Pancreas (tissue), 10 donors: ENCODE measurements at regions not wholly inside any gene's neighbourhood (a gene's known extent, or its start where the extent isn't known, plus 50 kb on each side); places are given as distances from the start of the nearest gene placed in this dataset.

Experiments
- ATAC-seq, 4 donors: fragments of 200-7000 bp; cut with Tn5 transposase; one replicate each; pipeline versions ENCODE4 v1.8.0 to v1.9.1; 2020; ENCODE audit warnings: mild to moderate bottlenecking in 4 of 4, moderate library complexity in 4 of 4
- DNase-seq, 6 donors: peaks; one replicate each; pipeline ENCODE4 v3.0.0-alpha.2; 2020
- FAIRE-seq: peaks from 2 replicates; lab custom pipeline; 2012; peaks lifted over from hg19 to GRCh38; lab: Jason Lieb, UNC
- H3K27ac ChIP-seq, 4 donors: fragments of 200-600 bp; sonication (generic); 1 replicate in 3 of 4; 2 replicates in 1 of 4; pipeline versions ENCODE4 v1.5.0 to v1.8.0; 2020
- H3K27me3 ChIP-seq, 4 donors: fragments of 200-600 bp; one replicate each; pipeline ENCODE4 v1.8.0; 2021
- H3K36me3 ChIP-seq, 3 donors: fragments of 200-600 bp; sonication (generic) in 1 of 3; one replicate each; pipeline versions ENCODE4 v1.5.0 to v1.8.0; 2020 to 2021
- H3K4me1 ChIP-seq, 3 donors: fragments of 200-600 bp; one replicate each; pipeline ENCODE4 v1.8.0; 2021
- H3K4me3 ChIP-seq, 4 donors: fragments of 200-600 bp; sonication (generic) in 2 of 4; one replicate each; pipeline versions ENCODE4 v1.5.0 to v1.8.0; 2020 to 2021
- H3K9me3 ChIP-seq, 4 donors: fragments of 200-600 bp; one replicate each; pipeline ENCODE4 v1.8.0; 2021
- WGBS, 2 donors: extraction: QIAGEN DNeasy Blood & Tissue Kit; methylation state at CpG; one replicate each; pipeline ENCODE4 v1.1.7; 2013; 5-methylcytosine and 5-hydroxymethylcytosine counted together
- intact Hi-C, 3 donors: fragments of 100-400 bp; cut with DNase I; formaldehyde crosslinking; loops; one replicate each; pipeline versions ENCODE4 v1.11.1 to v1.14.2; 2022
- TF ChIP-seq, protein P1 (sequence below), 4 donors: fragments of 200-600 bp; sonication (generic) in 3 of 4; IDR thresholded peaks; one replicate each; pipeline versions ENCODE4 v1.5.0 to v1.8.0; 2021; ENCODE audit warnings: antibody characterized with exemption in 4 of 4
- donor health status: healthy with polysubstance abuse.
- donor health status: DM: no; HTN: no; CAD: no; lungs with moderate emphysema.
- donor health status: DM: no; HTN: no; CAD: no.
- donor health status: control.
- donor health status: control.
- donor health status: Bipolar disorder and iron deficiency.
- donor health status: DM: yes; HTN: yes; CAD: no.
- donor health status: DM: no; HTN: no; CAD: no.
- donor health status: DM: no; HTN: no; CAD: no.
- donor health status: DM: yes; HTN: yes; CAD: no.

DNA sequence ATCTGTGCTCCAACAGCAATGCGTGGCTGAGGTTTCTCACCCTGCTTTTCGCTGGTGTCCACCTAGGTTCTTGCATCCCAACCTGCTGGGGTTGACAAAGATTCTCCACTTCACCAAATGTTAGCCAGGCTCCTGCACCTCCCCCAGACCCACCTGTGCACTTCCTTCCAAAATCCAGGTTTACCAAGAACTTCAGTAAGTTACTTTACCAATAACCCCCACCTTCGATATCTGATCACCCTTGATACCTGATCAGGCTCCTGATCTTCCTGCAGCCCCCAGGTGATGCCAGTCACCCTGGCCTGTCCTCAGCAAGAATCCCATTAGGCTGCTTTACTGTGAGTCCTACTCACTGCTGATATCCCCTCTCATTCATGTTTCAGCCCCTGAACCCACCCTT lies 1203.4 kb downstream of the TBC1D22A start:
- TF ChIP-seq, protein P1, sequence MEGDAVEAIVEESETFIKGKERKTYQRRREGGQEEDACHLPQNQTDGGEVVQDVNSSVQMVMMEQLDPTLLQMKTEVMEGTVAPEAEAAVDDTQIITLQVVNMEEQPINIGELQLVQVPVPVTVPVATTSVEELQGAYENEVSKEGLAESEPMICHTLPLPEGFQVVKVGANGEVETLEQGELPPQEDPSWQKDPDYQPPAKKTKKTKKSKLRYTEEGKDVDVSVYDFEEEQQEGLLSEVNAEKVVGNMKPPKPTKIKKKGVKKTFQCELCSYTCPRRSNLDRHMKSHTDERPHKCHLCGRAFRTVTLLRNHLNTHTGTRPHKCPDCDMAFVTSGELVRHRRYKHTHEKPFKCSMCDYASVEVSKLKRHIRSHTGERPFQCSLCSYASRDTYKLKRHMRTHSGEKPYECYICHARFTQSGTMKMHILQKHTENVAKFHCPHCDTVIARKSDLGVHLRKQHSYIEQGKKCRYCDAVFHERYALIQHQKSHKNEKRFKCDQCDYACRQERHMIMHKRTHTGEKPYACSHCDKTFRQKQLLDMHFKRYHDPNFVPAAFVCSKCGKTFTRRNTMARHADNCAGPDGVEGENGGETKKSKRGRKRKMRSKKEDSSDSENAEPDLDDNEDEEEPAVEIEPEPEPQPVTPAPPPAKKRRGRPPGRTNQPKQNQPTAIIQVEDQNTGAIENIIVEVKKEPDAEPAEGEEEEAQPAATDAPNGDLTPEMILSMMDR (IDR thresholded peaks at IDR 0.05) = no peak
- WGBS, 2 donors = 83 to 93% methylated on average over 3 of the region's 3 CpGs

DNA sequence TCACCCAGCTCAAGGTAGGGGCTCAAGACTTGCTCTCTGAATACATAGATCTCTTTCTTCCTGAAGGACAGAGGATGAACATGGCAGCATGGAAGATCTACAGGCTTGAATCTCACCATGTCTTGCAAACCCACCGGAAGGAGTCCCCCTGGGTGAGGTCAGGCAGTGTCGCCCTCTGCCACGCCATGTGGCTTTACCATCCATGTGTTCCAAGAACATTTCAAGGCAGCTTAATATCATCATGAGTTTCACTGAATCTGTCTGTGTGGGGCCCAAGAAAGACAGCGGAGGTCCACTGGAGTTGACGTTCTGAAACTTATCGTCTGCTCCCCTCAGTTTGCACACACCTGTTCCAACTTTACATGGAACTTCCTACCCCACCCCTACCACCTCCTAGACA lies 1202.6 kb downstream of the TBC1D22A start:
- no peak overlapping the region for H3K27ac ChIP-seq
- H3K4me1 ChIP-seq = no peaks in the 10 kb centered on the region
- no peak for DNase-seq
- no peak for ATAC-seq
- H3K36me3 ChIP-seq = no peaks in the 10 kb centered on the region
- peaks cover 0 to 3% (median 0%) of the 10 kb centered on the region in 4 donors for H3K27me3 ChIP-seq
- no peaks in the 10 kb centered on the region for H3K9me3 ChIP-seq
- H3K4me3 ChIP-seq = no peak overlapping the region
- intact Hi-C loops = no loop called here
- no peak for FAIRE-seq
- TF ChIP-seq, protein P1 (IDR thresholded peaks at IDR 0.05) = no peak
- 68 to 78% methylated on average over 6 of the region's 6 CpGs for WGBS, 2 donors

More for the DNA sequence above, 1203.4 kb downstream of the TBC1D22A start:
- peaks cover 0 to 3% (median 0%) of the 10 kb centered on the region in 4 donors for H3K27me3 ChIP-seq
- H3K27ac ChIP-seq = no peak overlapping the region
- no peaks in the 10 kb centered on the region for H3K9me3 ChIP-seq
- H3K4me3 ChIP-seq = no peak overlapping the region
- FAIRE-seq = no peak
- ATAC-seq = no peak
- H3K4me1 ChIP-seq = no peaks in the 10 kb centered on the region
- H3K36me3 ChIP-seq = no peaks in the 10 kb centered on the region
- intact Hi-C loops = no loop called here
- no peak for DNase-seq

DNA sequence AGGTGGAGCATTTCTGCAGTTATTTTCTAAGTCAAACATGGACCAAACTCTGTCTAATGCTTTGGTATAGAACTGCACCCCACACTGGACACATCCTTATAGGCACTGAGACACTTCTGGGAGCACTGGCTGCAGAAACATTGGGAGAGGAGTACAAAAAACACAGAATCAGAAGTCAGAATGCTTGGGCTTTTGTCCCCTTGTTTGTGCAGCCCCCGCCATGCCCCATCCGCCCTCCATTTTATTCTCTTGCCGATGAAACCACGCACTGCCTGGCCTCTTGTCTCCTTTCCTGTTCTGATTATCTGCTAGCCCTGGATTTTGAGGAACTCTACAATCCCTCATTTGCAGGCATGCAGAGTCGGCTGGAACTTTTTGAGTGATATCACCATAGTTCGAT lies 1201.2 kb downstream of the TBC1D22A start:
- Histone ChIP-seq H3K36me3 (no peaks in the 10 kb centered on the region), H3K27me3 (peaks cover 0 to 3% (median 0%) of the 10 kb centered on the region in 4 donors), H3K4me1 (no peaks in the 10 kb centered on the region), H3K4me3 (no peak overlapping the region), H3K9me3 (no peaks in the 10 kb centered on the region), H3K27ac (no peak overlapping the region)
- FAIRE-seq = no peak
- ATAC-seq = no peak
- intact Hi-C loops = no loop called here
- TF ChIP-seq, protein P1 (IDR thresholded peaks at IDR 0.05) = no peak
- WGBS, 2 donors = 61 to 67% methylated on average over 6 of the region's 6 CpGs
- DNase-seq = no peak

DNA sequence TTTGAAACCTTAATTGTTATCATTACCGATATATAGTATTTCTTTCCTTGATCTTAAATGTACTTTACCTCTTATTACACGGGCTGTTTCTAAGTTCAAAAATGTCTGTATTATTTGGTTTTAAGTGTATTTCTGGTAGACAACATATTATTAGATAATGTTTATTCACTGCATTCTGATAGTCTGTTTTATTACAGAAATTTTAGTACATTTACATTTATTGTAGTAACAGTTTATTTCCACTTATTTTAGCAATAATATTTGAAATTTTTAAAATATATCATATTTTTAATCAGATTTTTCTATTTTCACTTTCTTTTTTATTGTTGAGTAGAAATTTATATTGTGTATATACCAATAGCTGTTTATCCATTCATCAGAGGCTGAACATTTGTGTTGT lies 1195.2 kb downstream of the TBC1D22A start:
- no peaks in the 10 kb centered on the region for H3K36me3 ChIP-seq
- ATAC-seq (no peak), FAIRE-seq (no peak), DNase-seq (no peak)
- no peaks in the 10 kb centered on the region for H3K9me3 ChIP-seq
- H3K27ac ChIP-seq = no peak overlapping the region
- intact Hi-C loops = no loop called here
- WGBS, 2 donors = 64 to 85% methylated on average over 2 of the region's 2 CpGs
- TF ChIP-seq, protein P1 (IDR thresholded peaks at IDR 0.05) = no peak
- H3K27me3 ChIP-seq = peaks cover 0 to 6% (median 0%) of the 10 kb centered on the region in 4 donors
- no peak overlapping the region for H3K4me3 ChIP-seq
- no peaks in the 10 kb centered on the region for H3K4me1 ChIP-seq

DNA sequence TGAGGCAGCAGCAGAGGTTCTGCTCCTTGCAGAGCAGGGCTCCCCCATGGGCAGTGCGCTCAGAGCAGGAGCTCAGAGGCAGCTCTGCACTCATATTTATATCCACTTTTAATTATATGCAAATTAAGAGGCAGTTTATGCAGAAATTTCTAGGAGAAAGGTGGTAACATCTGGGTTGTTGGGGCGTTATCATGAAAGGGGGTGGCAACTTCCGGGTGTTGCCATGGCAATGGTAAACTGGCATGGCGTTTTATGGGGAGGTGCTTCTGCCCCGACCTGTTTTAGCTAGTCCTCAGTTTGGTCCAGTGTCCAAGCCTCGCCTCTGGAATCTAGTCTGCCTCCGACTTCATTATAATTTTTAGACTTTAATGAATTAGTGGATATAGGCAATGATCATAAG lies 1191.7 kb downstream of the TBC1D22A start:
- Histone ChIP-seq H3K4me3 (no peak overlapping the region), H3K27ac (no peak overlapping the region), H3K36me3 (no peaks in the 10 kb centered on the region), H3K27me3 (peaks cover 0 to 5% (median 2%) of the 10 kb centered on the region in 4 donors), H3K4me1 (no peaks in the 10 kb centered on the region), H3K9me3 (no peaks in the 10 kb centered on the region)
- FAIRE-seq (no peak), DNase-seq (no peak), ATAC-seq (no peak)
- intact Hi-C loops = no loop called here
- TF ChIP-seq, protein P1 (IDR thresholded peaks at IDR 0.05) = no peak
- WGBS, 2 donors = 54 to 65% methylated on average over 7 of the region's 7 CpGs
